Lower leg skin (tissue), 3 donors: ENCODE measurements at regions not wholly inside any gene's neighbourhood (a gene's known extent, or its start where the extent isn't known, plus 50 kb on each side); places are given as distances from the start of the nearest gene placed in this dataset.

Experiments
- POLR2A ChIP-seq, 2 donors: fragments of 450-650 bp; IDR thresholded peaks; one replicate each; pipeline ENCODE4 v1.6.1; 2016 to 2017; ENCODE audit warnings: antibody characterized with exemption in 2 of 2, mild to moderate bottlenecking in 1 of 2, moderate library complexity in 1 of 2
- TF ChIP-seq, protein P1 (sequence below), 3 donors: fragments of 450-650 bp; IDR thresholded peaks; one replicate each; pipeline ENCODE4 v1.5.1; 2016; ENCODE audit warnings: antibody characterized with exemption in 3 of 3, mild to moderate bottlenecking in 3 of 3, moderate library complexity in 2 of 3

GRCh38 chr2:16821692-16822091 lies 156.1 kb upstream of the CYRIA start:
- TF ChIP-seq POLR2A (IDR thresholded peaks at IDR 0.05): no peak
- TF ChIP-seq, protein P1, sequence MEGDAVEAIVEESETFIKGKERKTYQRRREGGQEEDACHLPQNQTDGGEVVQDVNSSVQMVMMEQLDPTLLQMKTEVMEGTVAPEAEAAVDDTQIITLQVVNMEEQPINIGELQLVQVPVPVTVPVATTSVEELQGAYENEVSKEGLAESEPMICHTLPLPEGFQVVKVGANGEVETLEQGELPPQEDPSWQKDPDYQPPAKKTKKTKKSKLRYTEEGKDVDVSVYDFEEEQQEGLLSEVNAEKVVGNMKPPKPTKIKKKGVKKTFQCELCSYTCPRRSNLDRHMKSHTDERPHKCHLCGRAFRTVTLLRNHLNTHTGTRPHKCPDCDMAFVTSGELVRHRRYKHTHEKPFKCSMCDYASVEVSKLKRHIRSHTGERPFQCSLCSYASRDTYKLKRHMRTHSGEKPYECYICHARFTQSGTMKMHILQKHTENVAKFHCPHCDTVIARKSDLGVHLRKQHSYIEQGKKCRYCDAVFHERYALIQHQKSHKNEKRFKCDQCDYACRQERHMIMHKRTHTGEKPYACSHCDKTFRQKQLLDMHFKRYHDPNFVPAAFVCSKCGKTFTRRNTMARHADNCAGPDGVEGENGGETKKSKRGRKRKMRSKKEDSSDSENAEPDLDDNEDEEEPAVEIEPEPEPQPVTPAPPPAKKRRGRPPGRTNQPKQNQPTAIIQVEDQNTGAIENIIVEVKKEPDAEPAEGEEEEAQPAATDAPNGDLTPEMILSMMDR (IDR thresholded peaks at IDR 0.05): no peak
